K562 (cell line): ENCODE measurements at regions not wholly inside any gene's neighbourhood (a gene's known extent, or its start where the extent isn't known, plus 50 kb on each side); places are given as distances from the start of the nearest gene placed in this dataset.

ENCODE experiments used
- ATAC-seq: fragments of 200-7000 bp; cut with Tn5 transposase; 3 replicates; pipeline ENCODE4 v1.9.1; 2020; ENCODE audit warnings: moderate library complexity
- BruUV-seq: library from RNA; stranded (reverse); fragments of 400-500 nt; replicated peaks from 2 replicates; lab custom pipeline; 2021; lab: Mats Ljungman, UMichigan
- CTCF ChIA-PET: fragments of 300-600 bp; formaldehyde crosslinking; extraction: SDS; loops from one replicate; lab custom pipeline; 2021; ENCODE audit warnings: low intra/inter-chr PET ratio; lab: Yijun Ruan, JAX
- POLR2A ChIA-PET: fragments of 300-600, 350-650 bp; sonication (Branson Sonifier 250); formaldehyde crosslinking; extraction: SDS; loops from one replicate; lab custom pipeline; 2021; ENCODE audit warnings: antibody characterized with exemption, inconsistent platforms; lab: Yijun Ruan, JAX
- DNase-seq, 4 experiments: peaks; one replicate each; pipeline versions ENCODE4 v3.0.0 to v3.0.0-alpha.2; 2011 to 2018; ENCODE audit warnings: low spot score in 3 of 4, mixed read lengths in 3 of 4; ENCODE audit errors: extremely low read depth in 1 of 4
- FAIRE-seq: peaks from 2 replicates; lab custom pipeline; 2011; peaks lifted over from hg19 to GRCh38; lab: Jason Lieb, UNC
- H2AFZ ChIP-seq: 2 replicates; pipeline ENCODE4 v1.6.0; 2011; ENCODE audit warnings: low read depth, low read length, control low read depth, inconsistent platforms
- H3K27ac ChIP-seq: fragments of 200-600 bp; 3 replicates; pipeline ENCODE4 v1.8.0; 2011; ENCODE audit warnings: low read depth, mild to moderate bottlenecking, control low read depth, inconsistent platforms, low read length, moderate library complexity, mixed read lengths; ENCODE audit errors: extremely low read depth
- H3K27me3 ChIP-seq, 2 experiments: fragments of 300-600 bp in 1 of 2; 2 replicates in 1 of 2; 3 replicates in 1 of 2; pipeline versions ENCODE4 v1.6.0 to v1.8.0; 2011; ENCODE audit warnings: inconsistent platforms in 2 of 2, low read length in 2 of 2, mild to moderate bottlenecking in 1 of 2, mixed read lengths in 1 of 2, moderate library complexity in 1 of 2; ENCODE audit not compliant: control insufficient read depth in 2 of 2, insufficient read depth in 2 of 2
- H3K36me3 ChIP-seq: fragments of 300-600 bp; 3 replicates; pipeline ENCODE4 v1.8.0; 2011; ENCODE audit warnings: mild to moderate bottlenecking, low read length, inconsistent platforms; ENCODE audit not compliant: control insufficient read depth, insufficient read depth
- H3K4me1 ChIP-seq, 2 experiments: fragments of 200-600 bp in 1 of 2; replicated peaks in 1 of 2; 2 replicates in 1 of 2; 3 replicates in 1 of 2; pipeline versions ENCODE4 v1.5.1 to v1.8.0; 2011; ENCODE audit warnings: inconsistent platforms in 2 of 2, low read length in 2 of 2, mild to moderate bottlenecking in 1 of 2, mixed read lengths in 1 of 2, moderate library complexity in 1 of 2; ENCODE audit not compliant: control insufficient read depth in 2 of 2, insufficient read depth in 2 of 2
- H3K4me2 ChIP-seq: 2 replicates; pipeline ENCODE4 v1.6.1; 2011; ENCODE audit warnings: low read length, control low read depth, inconsistent platforms, mixed read lengths; ENCODE audit not compliant: insufficient read depth
- H3K4me3 ChIP-seq: fragments of 200-600 bp; sonication (generic), shearing (Covaris generic); 2 replicates; pipeline ENCODE4 v1.5.1; 2016; ENCODE audit warnings: control low read depth, inconsistent platforms
- H3K79me2 ChIP-seq: fragments of 200-600 bp; 3 replicates; pipeline ENCODE4 v1.8.0; 2011; ENCODE audit warnings: low read length, inconsistent platforms; ENCODE audit not compliant: control insufficient read depth, insufficient read depth
- H3K9ac ChIP-seq, 2 experiments: 2 replicates each; pipeline versions ENCODE4 v1.6.0 to v1.6.1; 2011; ENCODE audit warnings: low read depth in 2 of 2, low read length in 2 of 2, control low read depth in 1 of 2, inconsistent platforms in 1 of 2, mild to moderate bottlenecking in 1 of 2, mixed read lengths in 1 of 2; ENCODE audit not compliant: insufficient read depth in 1 of 2
- H3K9me1 ChIP-seq: one replicate; pipeline ENCODE4 v1.6.0; 2011; ENCODE audit warnings: inconsistent platforms, mild to moderate bottlenecking, low read length, moderate library complexity; ENCODE audit not compliant: control insufficient read depth, insufficient read depth
- H3K9me3 ChIP-seq: replicated peaks from 2 replicates; pipeline ENCODE4 v1.5.1; 2011; ENCODE audit warnings: low read depth, low read length, inconsistent platforms; ENCODE audit not compliant: control insufficient read depth, insufficient read depth
- H4K20me1 ChIP-seq: replicated peaks from 2 replicates; pipeline ENCODE4 v1.6.1; 2011; ENCODE audit warnings: low read length, inconsistent platforms, mixed read lengths; ENCODE audit not compliant: control insufficient read depth, insufficient read depth
- FOSL1 ChIP-seq: fragments of 200-800 bp; sonication (Bioruptor generic); conservative IDR thresholded peaks from 2 replicates; pipeline ENCODE4 v1.6.1; 2016; ENCODE audit warnings: missing genetic modification characterization, missing compliant biosample characterization
- FOXA3 ChIP-seq, 2 experiments: fragments of 450-650 bp in 1 of 2; sonication (generic) in 1 of 2; formaldehyde crosslinking; IDR thresholded peaks in 1 of 2; conservative IDR thresholded peaks in 1 of 2; 2 replicates each; pipeline versions ENCODE4 v1.4.0 to v1.8.0; 2020 to 2022; ENCODE audit warnings: mild to moderate bottlenecking in 2 of 2, missing genetic modification reagents in 1 of 2
- FOXP1 ChIP-seq: sonication (generic); formaldehyde crosslinking; IDR thresholded peaks from 2 replicates; pipeline ENCODE4 v1.8.0; 2022; ENCODE audit warnings: mild to moderate bottlenecking, missing genetic modification reagents
- FUS ChIP-seq: fragments of 200-400 bp; formaldehyde crosslinking; optimal IDR thresholded peaks from 2 replicates; pipeline ENCODE3; 2017; ENCODE audit warnings: low read depth, low read length
- KAT8 ChIP-seq: fragments of 450-650 bp; IDR thresholded peaks from 2 replicates; pipeline ENCODE4 v1.6.1; 2016; ENCODE audit warnings: low read depth, mild to moderate bottlenecking
- KHSRP ChIP-seq: fragments of 450-650 bp; IDR thresholded peaks from 2 replicates; pipeline ENCODE4 v1.6.1; 2017
- MAFF ChIP-seq: IDR thresholded peaks from 2 replicates; pipeline ENCODE4 v1.6.1; 2012; ENCODE audit warnings: low read length, improper control_type of control experiment
- MEF2D ChIP-seq: conservative IDR thresholded peaks from 2 replicates; pipeline ENCODE4 v1.6.1; 2016; ENCODE audit warnings: low read depth, missing genetic modification characterization, missing compliant biosample characterization
- OTX1 ChIP-seq: fragments of 450-650 bp; formaldehyde crosslinking; IDR thresholded peaks from 2 replicates; pipeline ENCODE4 v1.4.0; 2022; ENCODE audit warnings: mild to moderate bottlenecking
- PHF20 ChIP-seq: fragments of 450-650 bp; IDR thresholded peaks from 2 replicates; pipeline ENCODE4 v1.6.1; 2018; ENCODE audit not compliant: partially characterized antibody
- SIN3B ChIP-seq: fragments of 450-650 bp; IDR thresholded peaks from 2 replicates; pipeline ENCODE4 v1.6.1; 2017; ENCODE audit warnings: low read depth, mild to moderate bottlenecking, moderate library complexity
- SMARCB1 ChIP-seq: IDR thresholded peaks from 2 replicates; pipeline ENCODE4 v1.6.1; 2011; ENCODE audit warnings: improper control_type of control experiment, low read depth; ENCODE audit not compliant: insufficient read length
- ZNF639 ChIP-seq, 2 experiments: fragments of 200-800 bp in 1 of 2; sonication (Bioruptor generic) in 1 of 2; sonication (generic) in 1 of 2; formaldehyde crosslinking in 1 of 2; IDR thresholded peaks in 1 of 2; conservative IDR thresholded peaks in 1 of 2; 2 replicates each; pipeline versions ENCODE4 v1.5.0 to v1.6.1; 2016 to 2020; ENCODE audit warnings: missing compliant biosample characterization in 1 of 2, missing genetic modification characterization in 1 of 2, missing genetic modification reagents in 1 of 2
- WGBS: fragments of 100-300 bp; shearing (Covaris generic); methylation state at CpG from one replicate; pipeline ENCODE4 v1.1.6; 2016; ENCODE audit warnings: low coverage, mixed read lengths; ENCODE audit not compliant: insufficient coverage; ENCODE audit errors: missing lambda C conversion rate; 5-methylcytosine and 5-hydroxymethylcytosine counted together
- in situ Hi-C: fragments of 300-500 bp; cut with MboI; formaldehyde crosslinking; loops from 4 replicates; pipeline ENCODE4 v1.15.0; 2018; ENCODE audit warnings: inconsistent platforms, mixed read lengths
- intact Hi-C: fragments of 100-400 bp; cut with micrococcal nuclease; formaldehyde crosslinking; loops from 2 replicates; pipeline ENCODE4 v1.14.2; 2022

GRCh38 chr7:21299766-21300165 lies 128.1 kb upstream of the SP4 start:
- Histone ChIP-seq H3K4me2 (no peak overlapping the region), H3K9me3 (no peaks in the 10 kb centered on the region), H3K9me1 (no peaks in the 10 kb centered on the region)
- intact Hi-C loops: loop anchor here (10.0 kb wide), 1 partner anchor 205 kb away; no protein-coding TSS in a partner anchor
- TF ChIP-seq FOXA3 (CRISPR knock-in tag; conservative IDR thresholded peaks at IDR 0.05 in 1 of 2, IDR thresholded peaks at IDR 0.05 in 1 of 2) (no peak), OTX1 (CRISPR knock-in tag) (no peak), MEF2D (tag) (no peak), SMARCB1 (no peak), FUS (no peak), KAT8 (no peak), FOSL1 (tag) (no peak), FOXP1 (CRISPR knock-in tag) (no peak), MAFF (no peak), SIN3B (no peak), KHSRP (no peak), PHF20 (no peak), ZNF639 (CRISPR knock-in tag; conservative IDR thresholded peaks at IDR 0.05 in 1 of 2, IDR thresholded peaks at IDR 0.05 in 1 of 2) (no peak)
- TF ChIP-seq, all 486 proteins: peak for 0
- no peaks in the 10 kb centered on the region for H3K36me3 ChIP-seq
- H3K27ac ChIP-seq: no peak overlapping the region
- no peaks in the 10 kb centered on the region for H4K20me1 ChIP-seq
- no peak overlapping the region for H2AFZ ChIP-seq
- no peaks in the 10 kb centered on the region for H3K79me2 ChIP-seq
- H3K4me3 ChIP-seq: no peak overlapping the region
- POLR2A ChIA-PET: no interaction called here
- no peak for FAIRE-seq
- no peaks in the 10 kb centered on the region for H3K4me1 ChIP-seq
- DNase-seq: no peak
- no peak overlapping the region for H3K9ac ChIP-seq
- in situ Hi-C loops: no loop called here
- BruUV-seq: no TSS peak
- no peaks in the 10 kb centered on the region for H3K27me3 ChIP-seq
- WGBS: 0% methylated on average over 5 of the region's 5 CpGs
- ATAC-seq: no peak
- CTCF ChIA-PET: no interaction called here
